H9 (cell line): ENCODE measurements at regions not wholly inside any gene's neighbourhood (a gene's known extent, or its start where the extent isn't known, plus 50 kb on each side); places are given as distances from the start of the nearest gene placed in this dataset.

Experiments
- DNase-seq: peaks from one replicate; pipeline ENCODE4 v3.0.0-alpha.2; 2017
- H2AFZ ChIP-seq: one replicate; pipeline ENCODE4 v1.6.1; 2013; ENCODE audit warnings: mild to moderate bottlenecking, low read length, control low read depth, moderate library complexity
- H2AK5ac ChIP-seq: 2 replicates; pipeline ENCODE4 v1.6.1; 2013; ENCODE audit warnings: low read length, control low read depth, mixed read lengths; ENCODE audit not compliant: insufficient read length
- H2BK120ac ChIP-seq: one replicate; pipeline ENCODE4 v1.6.1; 2013; ENCODE audit warnings: low read depth, mild to moderate bottlenecking, low read length, control low read depth, inconsistent platforms; ENCODE audit not compliant: poor library complexity, severe bottlenecking
- H2BK12ac ChIP-seq: 2 replicates; pipeline ENCODE4 v1.6.1; 2013; ENCODE audit warnings: low read length, control low read depth, mixed read lengths, low read depth; ENCODE audit not compliant: insufficient read length
- H2BK15ac ChIP-seq: 2 replicates; pipeline ENCODE4 v1.6.1; 2013; ENCODE audit warnings: low read depth, low read length, control low read depth
- H2BK20ac ChIP-seq: one replicate; pipeline ENCODE4 v1.6.1; 2013; ENCODE audit warnings: low read depth, mild to moderate bottlenecking, low read length, control low read depth, inconsistent platforms; ENCODE audit not compliant: poor library complexity, severe bottlenecking
- H2BK5ac ChIP-seq: 2 replicates; pipeline ENCODE4 v1.6.1; 2013; ENCODE audit warnings: low read length, control low read depth, mixed read lengths; ENCODE audit not compliant: insufficient read length
- H3K14ac ChIP-seq: 2 replicates; pipeline ENCODE4 v1.6.1; 2013; ENCODE audit warnings: low read length, control low read depth; ENCODE audit not compliant: insufficient read depth
- H3K18ac ChIP-seq: 2 replicates; pipeline ENCODE4 v1.6.1; 2013; ENCODE audit warnings: low read depth, mild to moderate bottlenecking, mixed read lengths, low read length, control low read depth; ENCODE audit not compliant: insufficient read length
- H3K23ac ChIP-seq: 2 replicates; pipeline ENCODE4 v1.6.1; 2013; ENCODE audit warnings: low read length, control low read depth, mixed read lengths, low read depth; ENCODE audit not compliant: insufficient read length
- H3K23me2 ChIP-seq: 2 replicates; pipeline ENCODE4 v1.6.1; 2013; ENCODE audit warnings: low read depth, mild to moderate bottlenecking, mixed read lengths, low read length, control low read depth; ENCODE audit not compliant: insufficient read length, poor library complexity, severe bottlenecking
- H3K27ac ChIP-seq: 2 replicates; pipeline ENCODE4 v1.5.1; 2013; ENCODE audit warnings: low read length, control low read depth, mixed read lengths, low read depth; ENCODE audit not compliant: insufficient read length
- H3K27me3 ChIP-seq: 2 replicates; pipeline ENCODE4 v1.6.1; 2013; ENCODE audit warnings: low read length, control low read depth, inconsistent platforms; ENCODE audit not compliant: insufficient read depth
- H3K4ac ChIP-seq: 2 replicates; pipeline ENCODE4 v1.6.1; 2013; ENCODE audit warnings: low read depth, mild to moderate bottlenecking, control low read depth, inconsistent platforms, low read length, moderate library complexity
- H3K4me1 ChIP-seq: 2 replicates; pipeline ENCODE4 v1.6.1; 2013; ENCODE audit warnings: low read length, control low read depth, inconsistent platforms; ENCODE audit not compliant: insufficient read depth
- H3K4me2 ChIP-seq: 2 replicates; pipeline ENCODE4 v1.6.1; 2013; ENCODE audit warnings: low read length, control low read depth, mixed read lengths; ENCODE audit not compliant: insufficient read length, insufficient read depth
- H3K56ac ChIP-seq: 2 replicates; pipeline ENCODE4 v1.6.1; 2013; ENCODE audit warnings: low read depth, mild to moderate bottlenecking, mixed read lengths, low read length, control low read depth; ENCODE audit not compliant: insufficient read length
- H3K79me1 ChIP-seq: 2 replicates; pipeline ENCODE4 v1.6.1; 2013; ENCODE audit warnings: low read depth, mild to moderate bottlenecking, moderate library complexity, low read length, control low read depth, inconsistent platforms; ENCODE audit not compliant: insufficient read depth, poor library complexity, severe bottlenecking
- H3K79me2 ChIP-seq: 2 replicates; pipeline ENCODE4 v1.6.1; 2013; ENCODE audit warnings: low read length, control low read depth, inconsistent platforms; ENCODE audit not compliant: insufficient read depth
- H3K9ac ChIP-seq: 2 replicates; pipeline ENCODE4 v1.6.1; 2013; ENCODE audit warnings: low read length, control low read depth, mixed read lengths; ENCODE audit not compliant: insufficient read length; ENCODE audit errors: extremely low read depth
- H3K9me3 ChIP-seq: one replicate; pipeline ENCODE4 v1.6.1; 2013; ENCODE audit warnings: low read depth, low read length, inconsistent platforms; ENCODE audit not compliant: control insufficient read depth
- H3T11ph ChIP-seq: one replicate; pipeline ENCODE4 v1.6.1; 2013; ENCODE audit warnings: mild to moderate bottlenecking, low read length, control low read depth, inconsistent platforms
- H4K20me1 ChIP-seq: one replicate; pipeline ENCODE4 v1.6.1; 2013; ENCODE audit not compliant: control insufficient read depth, insufficient read length, insufficient read depth
- H4K5ac ChIP-seq: 2 replicates; pipeline ENCODE4 v1.6.1; 2013; ENCODE audit warnings: low read depth, mild to moderate bottlenecking, mixed read lengths, low read length, control low read depth; ENCODE audit not compliant: insufficient read length
- H4K8ac ChIP-seq: replicated peaks from 2 replicates; pipeline ENCODE4 v1.6.1; 2013; ENCODE audit warnings: low read length, control low read depth, mixed read lengths, low read depth; ENCODE audit not compliant: insufficient read length
- H4K91ac ChIP-seq: 2 replicates; pipeline ENCODE4 v1.6.1; 2013; ENCODE audit warnings: low read depth, mild to moderate bottlenecking, moderate library complexity, mixed read lengths, low read length, control low read depth; ENCODE audit not compliant: insufficient read length
- H3K27ac Mint-ChIP-seq, 3 experiments: 2 replicates in 2 of 3; 3 replicates in 1 of 3; pipeline ENCODE4 v1.8.0; 2020 to 2021; ENCODE audit warnings: mixed read lengths in 3 of 3, mild to moderate bottlenecking in 1 of 3, moderate library complexity in 1 of 3
- H3K27me3 Mint-ChIP-seq: 2 replicates; pipeline ENCODE4 v1.8.0; 2021; ENCODE audit warnings: low read depth, mild to moderate bottlenecking, moderate library complexity, mixed read lengths
- H3K36me3 Mint-ChIP-seq, 3 experiments: 2 replicates in 2 of 3; 3 replicates in 1 of 3; pipeline ENCODE4 v1.8.0; 2020 to 2021; ENCODE audit warnings: low read depth in 3 of 3, mixed read lengths in 3 of 3; ENCODE audit not compliant: insufficient read depth in 1 of 3
- H3K4me1 Mint-ChIP-seq, 2 experiments: 2 replicates each; pipeline ENCODE4 v1.8.0; 2020; ENCODE audit warnings: mixed read lengths in 2 of 2
- H3K4me3 Mint-ChIP-seq, 2 experiments: 2 replicates in 1 of 2; 3 replicates in 1 of 2; pipeline ENCODE4 v1.8.0; 2020 to 2021; ENCODE audit warnings: mild to moderate bottlenecking in 2 of 2, mixed read lengths in 2 of 2, moderate library complexity in 1 of 2
- H3K9me3 Mint-ChIP-seq, 2 experiments: 2 replicates in 1 of 2; 3 replicates in 1 of 2; pipeline ENCODE4 v1.8.0; 2020; ENCODE audit warnings: mild to moderate bottlenecking in 2 of 2, mixed read lengths in 2 of 2, moderate library complexity in 1 of 2
- CTCF ChIP-seq: fragments of 200-600 bp; sonication (generic); conservative IDR thresholded peaks from 3 replicates; pipeline ENCODE4 v1.8.0; 2021; ENCODE audit warnings: antibody characterized with exemption, mild to moderate bottlenecking
- WGBS: extraction: QIAGEN DNeasy Blood & Tissue Kit; methylation state at CpG from one replicate; pipeline ENCODE4 v1.1.7; 2013; ENCODE audit warnings: missing lambda C conversion rate, low lambda C conversion rate, mixed read lengths; ENCODE audit not compliant: insufficient read length; ENCODE audit errors: extremely low coverage; 5-methylcytosine and 5-hydroxymethylcytosine counted together

DNA sequence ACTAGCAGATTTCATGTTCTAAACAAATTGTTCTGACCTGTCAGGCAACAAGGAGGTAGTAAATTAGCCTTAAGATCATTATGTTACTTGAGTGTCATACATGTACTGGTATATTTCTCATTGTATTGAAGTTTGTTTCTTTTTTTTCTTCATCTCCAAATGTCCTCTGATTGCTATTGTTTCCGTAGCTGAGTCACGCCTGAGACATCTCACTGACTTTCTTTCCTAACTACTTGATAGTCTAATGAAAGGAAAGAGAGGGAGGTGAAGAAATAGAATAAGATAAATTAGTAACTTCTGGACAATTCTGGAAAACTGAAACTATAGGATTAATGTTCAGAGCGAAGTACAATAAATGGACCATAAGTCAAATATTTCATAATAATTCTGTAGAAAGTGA lies 1049.9 kb downstream of the TSN start:
- H3K23ac ChIP-seq: no peak overlapping the region
- H2AK5ac ChIP-seq: no peak overlapping the region
- no peak overlapping the region for H3K27ac Mint-ChIP-seq
- H3K27me3 Mint-ChIP-seq: no peaks in the 10 kb centered on the region
- no peak overlapping the region for H2BK20ac ChIP-seq
- H3K4me1 Mint-ChIP-seq: no peaks in the 10 kb centered on the region
- no peak overlapping the region for H3K18ac ChIP-seq
- no peak overlapping the region for H2BK12ac ChIP-seq
- no peak overlapping the region for H2BK5ac ChIP-seq
- no peak overlapping the region for H3K27ac ChIP-seq
- H3K79me1 ChIP-seq: no peaks in the 10 kb centered on the region
- H3K56ac ChIP-seq: no peak overlapping the region
- no peak overlapping the region for H3K4me3 Mint-ChIP-seq
- H3K36me3 Mint-ChIP-seq: peaks cover 3 to 16% (median 5%) of the 10 kb centered on the region in 3 experiments; a peak in 4 of 7 replicates
- no peak overlapping the region for H4K91ac ChIP-seq
- no peak overlapping the region for H3K9ac ChIP-seq
- no peaks in the 10 kb centered on the region for H3K79me2 ChIP-seq
- no peak for DNase-seq
- H4K8ac ChIP-seq: no peak overlapping the region
- H3K9me3 ChIP-seq: no peaks in the 10 kb centered on the region
- no peak overlapping the region for H3K14ac ChIP-seq
- H4K20me1 ChIP-seq: no peaks in the 10 kb centered on the region
- H3K27me3 ChIP-seq: no peaks in the 10 kb centered on the region
- H3K23me2 ChIP-seq: no peaks in the 10 kb centered on the region
- no CpG with 5 or more reads among the region's 3 CpGs for WGBS
- H2BK15ac ChIP-seq: no peak overlapping the region
- no peak for TF ChIP-seq CTCF
- H2AFZ ChIP-seq: no peak overlapping the region
- no peak overlapping the region for H3K4me2 ChIP-seq
- peaks cover 3 to 12% of the 10 kb centered on the region in 2 experiments; a peak in 3 of 5 replicates for H3K9me3 Mint-ChIP-seq
- no peak overlapping the region for H3K4ac ChIP-seq
- H2BK120ac ChIP-seq: no peak overlapping the region
- H4K5ac ChIP-seq: no peak overlapping the region
- H3T11ph ChIP-seq: no peak overlapping the region
- no peaks in the 10 kb centered on the region for H3K4me1 ChIP-seq
